ENCODE measurements at regions not wholly inside any gene's neighbourhood (a gene's known extent, or its start where the extent isn't known, plus 50 kb on each side); places are given as distances from the start of the nearest gene placed in this dataset.

DNA sequence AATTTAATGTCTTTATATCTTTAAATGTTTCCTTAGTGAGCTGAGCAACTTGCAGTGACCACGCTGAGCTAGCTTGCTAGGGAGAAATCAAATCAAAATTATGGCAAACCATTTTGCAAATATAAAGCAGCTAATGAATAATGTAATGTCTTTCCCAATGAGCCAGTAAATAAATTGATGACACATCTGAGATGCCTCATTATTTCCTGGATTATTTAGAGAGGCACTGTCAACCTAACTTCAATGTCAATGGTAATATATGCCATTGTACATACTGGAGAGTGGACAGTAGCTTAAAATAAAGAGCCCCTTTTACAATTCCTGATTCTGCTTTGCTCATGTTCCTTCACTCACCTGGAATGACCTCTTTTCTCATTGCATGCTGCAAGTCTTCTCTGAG, 182.6 kb downstream of the PHLDA1 start:
- H3K36me3 ChIP-seq (ENCODE audit: control insufficient read depth, insufficient read depth, low read length): no peaks in the 10 kb centered on the region
- no peak for DNase-seq (ENCODE audit: low read depth in 2 of 2)
- TF ChIP-seq, protein P1, sequence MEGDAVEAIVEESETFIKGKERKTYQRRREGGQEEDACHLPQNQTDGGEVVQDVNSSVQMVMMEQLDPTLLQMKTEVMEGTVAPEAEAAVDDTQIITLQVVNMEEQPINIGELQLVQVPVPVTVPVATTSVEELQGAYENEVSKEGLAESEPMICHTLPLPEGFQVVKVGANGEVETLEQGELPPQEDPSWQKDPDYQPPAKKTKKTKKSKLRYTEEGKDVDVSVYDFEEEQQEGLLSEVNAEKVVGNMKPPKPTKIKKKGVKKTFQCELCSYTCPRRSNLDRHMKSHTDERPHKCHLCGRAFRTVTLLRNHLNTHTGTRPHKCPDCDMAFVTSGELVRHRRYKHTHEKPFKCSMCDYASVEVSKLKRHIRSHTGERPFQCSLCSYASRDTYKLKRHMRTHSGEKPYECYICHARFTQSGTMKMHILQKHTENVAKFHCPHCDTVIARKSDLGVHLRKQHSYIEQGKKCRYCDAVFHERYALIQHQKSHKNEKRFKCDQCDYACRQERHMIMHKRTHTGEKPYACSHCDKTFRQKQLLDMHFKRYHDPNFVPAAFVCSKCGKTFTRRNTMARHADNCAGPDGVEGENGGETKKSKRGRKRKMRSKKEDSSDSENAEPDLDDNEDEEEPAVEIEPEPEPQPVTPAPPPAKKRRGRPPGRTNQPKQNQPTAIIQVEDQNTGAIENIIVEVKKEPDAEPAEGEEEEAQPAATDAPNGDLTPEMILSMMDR (conservative IDR thresholded peaks at IDR 0.05 in 1 of 2, IDR thresholded peaks at IDR 0.05 in 1 of 2; ENCODE audit: low read depth in 1 of 2, low read length in 2 of 2): no peak
- TF ChIP-seq EZH2 (IDR thresholded peaks at IDR 0.05; ENCODE audit: low read length, missing control alignments): no peak
- no peaks in the 10 kb centered on the region for H3K27me3 ChIP-seq (ENCODE audit: control insufficient read depth, insufficient read depth, low read length)
- no peaks in the 10 kb centered on the region for H4K20me1 ChIP-seq (ENCODE audit: control insufficient read depth, extremely low read depth, insufficient read depth, low read length)
- no peak overlapping the region for H3K4me3 ChIP-seq (replicated peaks in 1 of 4; ENCODE audit: control extremely low read depth in 1 of 4, insufficient read depth in 1 of 4, low read depth in 3 of 4, low read length in 4 of 4)
- no peak overlapping the region for H3K27ac ChIP-seq (ENCODE audit: insufficient read depth, low read length)
- H3K79me2 ChIP-seq (ENCODE audit: control insufficient read depth, insufficient read depth, low read length): no peaks in the 10 kb centered on the region
- no peak overlapping the region for H3K4me2 ChIP-seq (ENCODE audit: extremely low read depth, insufficient read depth, low read length)
- H2AFZ ChIP-seq (ENCODE audit: low read length): no peak overlapping the region
- H3K9ac ChIP-seq (ENCODE audit: insufficient read depth, low read length): no peak overlapping the region
- H3K9me3 ChIP-seq (ENCODE audit: control insufficient read depth, insufficient read depth, low read depth, low read length): no peaks in the 10 kb centered on the region
- peaks cover 22% of the 10 kb centered on the region for H3K4me1 ChIP-seq (ENCODE audit: control insufficient read depth, extremely low read depth, insufficient read depth, low read length)

DNA sequence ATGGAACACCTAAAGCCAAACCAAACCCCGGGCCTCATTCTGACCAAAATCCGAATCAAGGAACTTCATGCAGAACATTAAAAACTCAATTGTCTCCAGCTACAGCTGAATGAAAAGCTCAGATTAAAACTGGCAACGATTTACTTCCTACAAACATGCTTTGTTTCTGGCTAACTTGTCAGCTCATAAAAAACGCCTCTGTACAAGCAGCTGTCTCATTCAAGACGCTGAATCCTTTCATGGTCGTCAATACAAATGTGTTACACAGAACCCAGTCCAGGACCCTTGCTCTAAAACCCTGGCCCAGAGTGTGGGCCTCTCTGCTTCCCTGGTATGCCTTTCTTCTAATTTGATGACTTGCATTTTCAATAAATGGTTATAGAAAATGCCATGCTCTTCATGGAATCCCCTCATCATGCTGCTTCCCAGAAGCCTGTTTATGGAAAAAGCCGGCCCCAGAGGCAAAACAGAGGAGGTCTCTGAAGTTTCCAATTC, 183.1 kb downstream of the PHLDA1 start:
- TF ChIP-seq, protein P1 (conservative IDR thresholded peaks at IDR 0.05 in 1 of 2, IDR thresholded peaks at IDR 0.05 in 1 of 2; ENCODE audit: low read depth in 1 of 2, low read length in 2 of 2): no peak
- TF ChIP-seq EZH2 (IDR thresholded peaks at IDR 0.05; ENCODE audit: low read length, missing control alignments): no peak
- Histone ChIP-seq H3K4me1 (ENCODE audit: control insufficient read depth, extremely low read depth, insufficient read depth, low read length) (peaks cover 22% of the 10 kb centered on the region), H3K4me3 (replicated peaks in 1 of 4; ENCODE audit: control extremely low read depth in 1 of 4, insufficient read depth in 1 of 4, low read depth in 3 of 4, low read length in 4 of 4) (no peak overlapping the region), H3K36me3 (ENCODE audit: control insufficient read depth, insufficient read depth, low read length) (no peaks in the 10 kb centered on the region), H3K79me2 (ENCODE audit: control insufficient read depth, insufficient read depth, low read length) (no peaks in the 10 kb centered on the region), H4K20me1 (ENCODE audit: control insufficient read depth, extremely low read depth, insufficient read depth, low read length) (no peaks in the 10 kb centered on the region), H2AFZ (ENCODE audit: low read length) (peak overlapping the region; percentile 69), H3K27me3 (ENCODE audit: control insufficient read depth, insufficient read depth, low read length) (no peaks in the 10 kb centered on the region), H3K9ac (ENCODE audit: insufficient read depth, low read length) (no peak overlapping the region), H3K9me3 (ENCODE audit: control insufficient read depth, insufficient read depth, low read depth, low read length) (no peaks in the 10 kb centered on the region), H3K27ac (ENCODE audit: insufficient read depth, low read length) (no peak overlapping the region), H3K4me2 (ENCODE audit: extremely low read depth, insufficient read depth, low read length) (peak overlapping the region; percentile 19)
- peak in 1 of 2 donors; percentile 74 for DNase-seq (ENCODE audit: low read depth in 2 of 2)

DNA sequence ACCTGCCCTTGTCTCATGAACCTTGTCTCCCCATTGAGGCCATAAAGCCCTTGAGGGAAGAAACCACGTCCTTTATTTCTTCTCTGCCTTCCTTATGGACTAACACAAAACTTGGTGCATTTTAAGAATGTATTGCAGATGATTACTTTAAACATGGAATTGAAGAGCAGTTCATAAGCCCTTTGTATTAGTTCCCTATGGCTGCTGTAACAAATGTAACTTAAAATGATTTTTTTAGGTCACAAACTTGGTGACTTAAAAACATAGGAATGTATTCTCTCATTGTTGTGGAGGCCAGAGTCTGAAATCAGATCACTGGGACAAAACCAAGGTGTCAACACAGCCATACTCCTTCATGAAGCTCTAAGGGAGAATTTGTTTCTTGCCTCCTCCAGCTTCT, 185.5 kb downstream of the PHLDA1 start:
- no peak overlapping the region for H2AFZ ChIP-seq (ENCODE audit: low read length)
- H3K27me3 ChIP-seq (ENCODE audit: control insufficient read depth, insufficient read depth, low read length): no peaks in the 10 kb centered on the region
- H3K9me3 ChIP-seq (ENCODE audit: control insufficient read depth, insufficient read depth, low read depth, low read length): no peaks in the 10 kb centered on the region
- H3K4me1 ChIP-seq (ENCODE audit: control insufficient read depth, extremely low read depth, insufficient read depth, low read length): peaks cover 22% of the 10 kb centered on the region
- H3K4me3 ChIP-seq (replicated peaks in 1 of 4; ENCODE audit: control extremely low read depth in 1 of 4, insufficient read depth in 1 of 4, low read depth in 3 of 4, low read length in 4 of 4): no peak overlapping the region
- no peak overlapping the region for H3K27ac ChIP-seq (ENCODE audit: insufficient read depth, low read length)
- H3K79me2 ChIP-seq (ENCODE audit: control insufficient read depth, insufficient read depth, low read length): no peaks in the 10 kb centered on the region
- H4K20me1 ChIP-seq (ENCODE audit: control insufficient read depth, extremely low read depth, insufficient read depth, low read length): no peaks in the 10 kb centered on the region
- H3K9ac ChIP-seq (ENCODE audit: insufficient read depth, low read length): no peak overlapping the region
- TF ChIP-seq EZH2 (IDR thresholded peaks at IDR 0.05; ENCODE audit: low read length, missing control alignments): no peak
- TF ChIP-seq, protein P1 (conservative IDR thresholded peaks at IDR 0.05 in 1 of 2, IDR thresholded peaks at IDR 0.05 in 1 of 2; ENCODE audit: low read depth in 1 of 2, low read length in 2 of 2): no peak
- no peak overlapping the region for H3K4me2 ChIP-seq (ENCODE audit: extremely low read depth, insufficient read depth, low read length)
- H3K36me3 ChIP-seq (ENCODE audit: control insufficient read depth, insufficient read depth, low read length): no peaks in the 10 kb centered on the region
- no peak for DNase-seq (ENCODE audit: low read depth in 2 of 2)
